Cardiac muscle cell (in vitro differentiated cells and primary cell): ENCODE measurements at regions not wholly inside any gene's neighbourhood (a gene's known extent, or its start where the extent isn't known, plus 50 kb on each side); places are given as distances from the start of the nearest gene placed in this dataset.

Source experiments
- DNase-seq, 2 donors: peaks; one replicate each; pipeline versions ENCODE4 v3.0.0 to v3.0.0-alpha.2; 2010 to 2017; ENCODE audit warnings: low read depth in 1 of 2, low spot score in 1 of 2
- H3K27ac ChIP-seq: fragments of 200-600 bp; sonication (generic); 2 replicates; pipeline ENCODE4 v1.5.1; 2016
- H3K27me3 ChIP-seq: fragments of 200-600 bp; sonication (generic); 2 replicates; pipeline ENCODE4 v1.6.0; 2016; ENCODE audit warnings: control low read depth
- H3K36me3 ChIP-seq: fragments of 200-600 bp; sonication (generic); 2 replicates; pipeline ENCODE4 v1.5.1; 2016; ENCODE audit warnings: control low read depth
- H3K4me1 ChIP-seq: fragments of 200-600 bp; sonication (generic); 2 replicates; pipeline ENCODE4 v1.8.1; 2017; ENCODE audit warnings: low read depth, mild to moderate bottlenecking, mixed run types
- H3K4me3 ChIP-seq: fragments of 200-600 bp; sonication (generic); 2 replicates; pipeline ENCODE4 v1.5.1; 2016; ENCODE audit warnings: mild to moderate bottlenecking
- H3K9me3 ChIP-seq: fragments of 200-600 bp; sonication (generic); 2 replicates; pipeline ENCODE4 v1.5.1; 2017; ENCODE audit warnings: low read depth, mild to moderate bottlenecking, control low read depth
- CTCF ChIP-seq: IDR thresholded peaks from 2 replicates; pipeline ENCODE4 v1.5.1; 2012; ENCODE audit warnings: low read depth, mild to moderate bottlenecking, low read length

GRCh38 chr4:111813555-111814140, 331.6 kb upstream of the FAM241A start:
- Histone ChIP-seq H3K27ac (no peak overlapping the region), H3K27me3 (no peaks in the 10 kb centered on the region), H3K9me3 (no peaks in the 10 kb centered on the region), H3K4me3 (no peak overlapping the region), H3K4me1 (peaks cover 11% of the 10 kb centered on the region), H3K36me3 (no peaks in the 10 kb centered on the region)
- no peak for TF ChIP-seq CTCF
- peak in 1 of 2 donors; percentile 34 for DNase-seq

GRCh38 chr4:111814961-111815360, 330.3 kb upstream of the FAM241A start:
- no peaks in the 10 kb centered on the region for H3K27me3 ChIP-seq
- no peak overlapping the region for H3K27ac ChIP-seq
- no peaks in the 10 kb centered on the region for H3K9me3 ChIP-seq
- DNase-seq, result no peak
- H3K36me3 ChIP-seq, result no peaks in the 10 kb centered on the region
- no peak for TF ChIP-seq CTCF
- peaks cover 11% of the 10 kb centered on the region for H3K4me1 ChIP-seq
- H3K4me3 ChIP-seq, result no peak overlapping the region

- Histone ChIP-seq H3K27me3 (no peaks in the 10 kb centered on the region), H3K27ac (no peak overlapping the region), H3K9me3 (no peaks in the 10 kb centered on the region), H3K36me3 (no peaks in the 10 kb centered on the region), H3K4me3 (no peak overlapping the region), H3K4me1 (no peaks in the 10 kb centered on the region)
- no peak for DNase-seq
- no peak for TF ChIP-seq CTCF
These were observed 323.9 kb upstream of the FAM241A start for GRCh38 chr4:111821342-111821741.

- no peaks in the 10 kb centered on the region for H3K36me3 ChIP-seq
These were observed 308.7 kb upstream of the FAM241A start for GRCh38 chr4:111836601-111837000.

GRCh38 chr4:111837761-111838160, 307.5 kb upstream of the FAM241A start:
- Histone ChIP-seq H3K4me1 (no peaks in the 10 kb centered on the region), H3K4me3 (no peak overlapping the region), H3K27ac (no peak overlapping the region), H3K9me3 (no peaks in the 10 kb centered on the region), H3K36me3 (no peaks in the 10 kb centered on the region), H3K27me3 (no peaks in the 10 kb centered on the region)
- no peak for DNase-seq
- no peak for TF ChIP-seq CTCF

More at GRCh38 chr4:111836601-111837000, 308.7 kb upstream of the FAM241A start:
- no peak overlapping the region for H3K4me3 ChIP-seq
- no peak for DNase-seq
- H3K9me3 ChIP-seq, result no peaks in the 10 kb centered on the region
- no peaks in the 10 kb centered on the region for H3K27me3 ChIP-seq
- H3K27ac ChIP-seq, result no peak overlapping the region
- no peak for TF ChIP-seq CTCF
- H3K4me1 ChIP-seq, result no peaks in the 10 kb centered on the region

GRCh38 chr4:111838406-111838930, 306.8 kb upstream of the FAM241A start:
- Histone ChIP-seq H3K27me3 (no peaks in the 10 kb centered on the region), H3K9me3 (no peaks in the 10 kb centered on the region), H3K4me1 (no peaks in the 10 kb centered on the region), H3K4me3 (no peak overlapping the region), H3K36me3 (no peaks in the 10 kb centered on the region), H3K27ac (no peak overlapping the region)
- DNase-seq, result no peak
- TF ChIP-seq CTCF, result no peak
